OCI-LY7 (cell line): ENCODE measurements at regions not wholly inside any gene's neighbourhood (a gene's known extent, or its start where the extent isn't known, plus 50 kb on each side); places are given as distances from the start of the nearest gene placed in this dataset.

ENCODE experiments used
- BruUV-seq: library from RNA; stranded (reverse); fragments of 400-500 nt; replicated peaks from 2 replicates; lab custom pipeline; 2021; lab: Mats Ljungman, UMichigan
- CTCF ChIA-PET: fragments of 300-600 bp; sonication (Branson Sonifier 250); formaldehyde crosslinking; loops from one replicate; lab custom pipeline; 2022; ENCODE audit warnings: antibody characterized with exemption; ENCODE audit not compliant: unreplicated experiment; lab: Charles Lee
- POLR2A ChIA-PET: fragments of 300-600 bp; sonication (Branson Sonifier 250); formaldehyde crosslinking; loops from one replicate; lab custom pipeline; 2022; ENCODE audit warnings: antibody characterized with exemption; lab: Charles Lee
- DNase-seq: peaks from one replicate; pipeline ENCODE4 v3.0.0-alpha.2; 2015; ENCODE audit warnings: low spot score
- H2AFZ ChIP-seq: fragments of 200-600 bp; sonication (generic), shearing (Covaris generic); 2 replicates; pipeline ENCODE4 v1.6.1; 2014; ENCODE audit warnings: mild to moderate bottlenecking, antibody characterized with exemption, low read length, moderate library complexity
- H3K27ac ChIP-seq: fragments of 200-600 bp; sonication (generic); 2 replicates; pipeline ENCODE4 v1.5.1; 2014; ENCODE audit warnings: mixed run types, low read depth, mild to moderate bottlenecking, moderate library complexity, low read length, inconsistent platforms; ENCODE audit not compliant: poor library complexity, severe bottlenecking
- H3K36me3 ChIP-seq: fragments of 200-600 bp; sonication (generic); 2 replicates; pipeline ENCODE4 v1.6.1; 2014; ENCODE audit warnings: mild to moderate bottlenecking, antibody characterized with exemption, low read length, moderate library complexity, mixed read lengths; ENCODE audit not compliant: insufficient read depth
- H3K4me1 ChIP-seq: fragments of 200-600 bp; sonication (generic); 2 replicates; pipeline ENCODE4 v1.5.1; 2014; ENCODE audit warnings: mild to moderate bottlenecking, low read length; ENCODE audit not compliant: insufficient read depth, poor library complexity, severe bottlenecking
- H3K4me2 ChIP-seq: fragments of 200-600 bp; sonication (generic); 2 replicates; pipeline ENCODE4 v1.6.1; 2014; ENCODE audit warnings: mild to moderate bottlenecking, low read length
- H3K4me3 ChIP-seq: fragments of 200-600 bp; sonication (generic); 2 replicates; pipeline ENCODE4 v1.5.1; 2014; ENCODE audit warnings: mild to moderate bottlenecking, low read depth, low read length; ENCODE audit not compliant: poor library complexity, severe bottlenecking
- H3K79me2 ChIP-seq: fragments of 200-600 bp; sonication (generic); 2 replicates; pipeline ENCODE4 v1.6.1; 2016; ENCODE audit warnings: low read depth, mild to moderate bottlenecking, low read length, moderate library complexity, mixed read lengths; ENCODE audit not compliant: insufficient read depth
- H3K9me2 ChIP-seq: fragments of 200-600 bp; sonication (generic); 2 replicates; pipeline ENCODE4 v1.6.1; 2016; ENCODE audit warnings: mild to moderate bottlenecking, low read length, mixed read lengths; ENCODE audit not compliant: insufficient read depth
- H3K9me3 ChIP-seq: fragments of 200-600 bp; sonication (generic); 2 replicates; pipeline ENCODE4 v1.6.1; 2014; ENCODE audit warnings: mild to moderate bottlenecking, mixed run types, low read length, mixed read lengths
- H4K20me1 ChIP-seq: fragments of 200-600 bp; sonication (generic); 2 replicates; pipeline ENCODE4 v1.6.1; 2014; ENCODE audit warnings: mild to moderate bottlenecking, antibody characterized with exemption, low read length, moderate library complexity, mixed read lengths; ENCODE audit not compliant: insufficient read depth
- CTCF ChIP-seq: fragments of 200-600 bp; sonication (generic); conservative IDR thresholded peaks from 2 replicates; pipeline ENCODE4 v1.5.1; 2014; ENCODE audit warnings: mild to moderate bottlenecking, antibody characterized with exemption, low read length, moderate library complexity, mixed read lengths
- EZH2phosphoT487 ChIP-seq: fragments of 200-600 bp; sonication (generic); IDR thresholded peaks from 2 replicates; pipeline ENCODE4 v1.6.1; 2018; ENCODE audit warnings: low read depth, borderline replicate concordance, mild to moderate bottlenecking, mixed run types, antibody characterized with exemption, low read length, moderate library complexity, mixed read lengths
- intact Hi-C: fragments of 100-400 bp; cut with micrococcal nuclease; formaldehyde crosslinking; loops from one replicate; pipeline ENCODE4 v1.10.0; 2022; ENCODE audit not compliant: unreplicated experiment

- no TSS peak for BruUV-seq
- intact Hi-C loops: no loop called here
- H3K9me3 ChIP-seq: no peaks in the 10 kb centered on the region
- no peaks in the 10 kb centered on the region for H3K4me1 ChIP-seq
- no peaks in the 10 kb centered on the region for H3K9me2 ChIP-seq
- no peak overlapping the region for H3K4me3 ChIP-seq
- H2AFZ ChIP-seq: no peak overlapping the region
- no peaks in the 10 kb centered on the region for H3K36me3 ChIP-seq
- POLR2A ChIA-PET: no interaction called here
- H3K27ac ChIP-seq: no peak overlapping the region
- no peaks in the 10 kb centered on the region for H3K79me2 ChIP-seq
- DNase-seq: no peak
- CTCF ChIA-PET: no interaction called here
- no peak overlapping the region for H3K4me2 ChIP-seq
- no peaks in the 10 kb centered on the region for H4K20me1 ChIP-seq
- no peak for TF ChIP-seq EZH2phosphoT487
- no peak for TF ChIP-seq CTCF
Observed at GRCh38 chr4:149870008-149870407, 54.4 kb upstream of the IQCM start.

GRCh38 chr4:149881744-149882143 lies 66.1 kb upstream of the IQCM start:
- Histone ChIP-seq H3K4me2 (no peak overlapping the region), H4K20me1 (no peaks in the 10 kb centered on the region), H3K9me3 (no peaks in the 10 kb centered on the region), H3K4me3 (no peak overlapping the region), H2AFZ (no peak overlapping the region), H3K9me2 (no peaks in the 10 kb centered on the region), H3K36me3 (no peaks in the 10 kb centered on the region), H3K27ac (no peak overlapping the region), H3K4me1 (no peaks in the 10 kb centered on the region), H3K79me2 (no peaks in the 10 kb centered on the region)
- BruUV-seq: no TSS peak
- DNase-seq: no peak
- intact Hi-C loops: no loop called here
- ChIA-PET POLR2A (interaction anchor here (0.6 kb wide), 1 partner anchor 300 kb away, joined by 3 read pairs; no protein-coding TSS in a partner anchor), CTCF (no interaction called here)
- TF ChIP-seq EZH2phosphoT487: no peak

GRCh38 chr4:149882251-149882650 lies 66.6 kb upstream of the IQCM start:
- Histone ChIP-seq H3K4me3 (no peak overlapping the region), H3K9me2 (no peaks in the 10 kb centered on the region), H3K27ac (no peak overlapping the region), H3K4me2 (no peak overlapping the region), H3K9me3 (no peaks in the 10 kb centered on the region), H3K79me2 (no peaks in the 10 kb centered on the region), H3K4me1 (no peaks in the 10 kb centered on the region), H3K36me3 (no peaks in the 10 kb centered on the region), H4K20me1 (no peaks in the 10 kb centered on the region), H2AFZ (no peak overlapping the region)
- ChIA-PET POLR2A (interaction anchor here (0.6 kb wide), 1 partner anchor 299 kb away, joined by 3 read pairs; no protein-coding TSS in a partner anchor), CTCF (no interaction called here)
- BruUV-seq: no TSS peak
- intact Hi-C loops: no loop called here
- no peak for DNase-seq
- TF ChIP-seq CTCF: no peak
- no peak for TF ChIP-seq EZH2phosphoT487
